HG03342 (cell line): ENCODE measurements at regions not wholly inside any gene's neighbourhood (a gene's known extent, or its start where the extent isn't known, plus 50 kb on each side); places are given as distances from the start of the nearest gene placed in this dataset.
"Not testable (repeated sequence)": the region's sequence is repeated elsewhere in the genome, so short reads cannot be mapped to it uniquely, and the experiment has no call there.

Source experiments
- ATAC-seq: cut with Tn5 transposase; IDR thresholded peaks from one replicate; pipeline ENCODE4 v1.9.1; 2021; ENCODE audit warnings: mild to moderate bottlenecking, moderate library complexity; ENCODE audit not compliant: unreplicated experiment

GRCh38 chr20:6715401-6715941 is 52.0 kb upstream of the BMP2 start:
- ATAC-seq, result no peak

DNA sequence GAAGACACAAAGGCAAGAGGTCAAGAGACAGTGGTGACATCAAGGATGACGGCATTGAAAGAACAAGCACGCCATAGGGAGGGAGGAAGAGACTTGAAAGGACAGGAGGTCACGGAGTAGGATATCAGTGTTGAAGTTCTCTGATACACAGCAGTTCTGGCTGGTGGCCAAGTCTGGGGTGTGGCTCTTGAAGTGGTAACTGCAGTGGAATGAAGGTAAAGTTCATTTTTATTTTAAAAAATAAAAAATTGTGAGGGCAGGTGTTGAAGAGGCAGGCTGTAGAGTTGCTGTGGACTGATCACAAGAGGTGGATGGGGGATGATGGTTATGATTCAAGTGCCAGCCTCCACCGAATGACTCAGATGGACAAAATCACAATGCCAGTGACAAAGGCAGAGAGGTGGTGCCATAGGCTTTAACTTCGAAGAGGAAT is 53.2 kb upstream of the BMP2 start:
- no peak for ATAC-seq

DNA sequence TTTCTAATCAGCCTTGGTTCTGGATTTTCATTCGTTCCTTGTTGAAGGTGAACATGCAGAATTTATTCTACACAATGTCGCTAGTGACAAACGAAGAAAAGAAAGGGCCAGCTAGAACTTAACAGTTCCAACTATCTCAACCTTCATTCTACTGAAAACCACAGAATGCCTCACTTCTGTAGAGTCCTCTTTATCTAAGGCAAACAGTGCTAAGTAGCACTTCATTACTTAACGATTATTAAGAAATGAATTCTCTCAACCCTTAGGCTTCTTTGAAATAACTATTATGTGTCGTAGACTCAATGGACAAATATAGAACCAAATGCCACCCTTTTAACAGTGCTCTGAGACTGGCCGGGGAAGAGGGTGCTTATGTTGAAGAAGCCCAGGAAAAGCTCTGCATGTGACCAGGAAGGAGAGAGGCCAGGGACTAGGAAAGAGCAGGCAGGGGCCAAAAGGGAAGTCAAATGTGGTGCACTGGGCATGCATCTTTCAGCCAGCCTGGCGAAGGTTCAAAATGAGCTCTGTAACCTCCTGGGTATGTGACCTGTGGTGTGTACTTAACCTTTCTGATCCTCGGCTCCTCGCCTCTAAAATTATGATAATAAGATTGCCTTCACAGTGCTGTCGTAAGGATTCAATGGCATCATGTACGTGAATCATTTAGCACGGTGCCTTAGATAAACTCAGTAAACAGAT is 55.4 kb upstream of the BMP2 start:
- no peak for ATAC-seq

- ATAC-seq, result no peak
Observed at GRCh38 chr20:6709910-6710595, 57.4 kb upstream of the BMP2 start.

- no peak for ATAC-seq
Observed at GRCh38 chr20:6708010-6708409, 59.5 kb upstream of the BMP2 start.

DNA sequence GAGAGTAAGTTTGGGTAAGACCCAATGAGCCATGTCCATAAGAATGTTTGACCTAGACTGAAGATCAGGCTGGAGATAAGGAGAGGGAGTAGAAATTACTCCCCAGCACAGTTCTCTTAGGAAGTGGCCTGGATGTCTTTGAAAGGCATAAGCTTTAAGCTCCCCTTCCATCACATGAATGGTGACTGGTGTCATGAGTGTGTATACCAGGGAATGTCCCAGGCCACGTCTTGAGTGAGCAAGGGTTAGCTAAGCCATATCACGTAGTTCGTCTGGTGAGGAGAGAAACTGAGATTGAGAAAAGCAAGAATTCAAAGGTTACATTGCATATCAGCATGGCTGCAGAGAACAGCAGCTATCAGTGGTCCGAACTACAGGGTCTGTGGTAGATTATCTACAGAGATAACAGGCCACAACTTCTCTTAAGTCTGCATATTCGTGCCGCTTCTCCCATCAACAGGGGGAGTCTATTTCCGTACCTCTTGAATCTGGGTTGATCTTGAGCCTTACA is 60.1 kb upstream of the BMP2 start:
- no peak for ATAC-seq

DNA sequence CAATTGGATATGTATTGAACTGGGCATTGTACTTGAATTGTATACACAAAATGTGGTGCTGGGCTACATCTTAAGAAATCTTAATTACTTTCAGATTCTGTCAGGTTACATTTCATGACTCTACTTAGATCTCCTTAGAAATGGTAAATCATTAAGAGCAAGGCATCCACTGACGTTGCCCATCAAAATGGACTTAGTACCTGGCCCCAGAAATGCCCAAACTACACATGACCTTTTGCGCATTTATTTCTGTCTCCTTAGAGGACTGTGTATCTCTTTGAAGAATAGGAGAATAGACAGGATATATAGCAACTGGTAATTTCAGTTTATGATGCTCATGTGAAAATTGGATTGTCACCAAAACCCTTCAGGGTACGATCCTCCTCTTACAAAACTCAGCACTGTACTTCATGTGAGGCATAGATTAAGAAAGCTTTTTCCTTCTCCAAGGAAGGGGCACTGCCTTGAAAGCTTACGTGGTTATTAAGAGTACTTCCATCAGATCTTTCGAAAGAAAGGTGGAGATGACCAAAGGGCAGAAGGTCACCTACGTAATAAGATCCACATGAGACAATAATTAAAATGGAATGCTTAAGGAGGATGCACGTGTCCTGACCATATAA is 61.4 kb upstream of the BMP2 start:
- no peak for ATAC-seq

GRCh38 chr20:6705106-6705766 is 62.2 kb upstream of the BMP2 start:
- ATAC-seq, result no peak

DNA sequence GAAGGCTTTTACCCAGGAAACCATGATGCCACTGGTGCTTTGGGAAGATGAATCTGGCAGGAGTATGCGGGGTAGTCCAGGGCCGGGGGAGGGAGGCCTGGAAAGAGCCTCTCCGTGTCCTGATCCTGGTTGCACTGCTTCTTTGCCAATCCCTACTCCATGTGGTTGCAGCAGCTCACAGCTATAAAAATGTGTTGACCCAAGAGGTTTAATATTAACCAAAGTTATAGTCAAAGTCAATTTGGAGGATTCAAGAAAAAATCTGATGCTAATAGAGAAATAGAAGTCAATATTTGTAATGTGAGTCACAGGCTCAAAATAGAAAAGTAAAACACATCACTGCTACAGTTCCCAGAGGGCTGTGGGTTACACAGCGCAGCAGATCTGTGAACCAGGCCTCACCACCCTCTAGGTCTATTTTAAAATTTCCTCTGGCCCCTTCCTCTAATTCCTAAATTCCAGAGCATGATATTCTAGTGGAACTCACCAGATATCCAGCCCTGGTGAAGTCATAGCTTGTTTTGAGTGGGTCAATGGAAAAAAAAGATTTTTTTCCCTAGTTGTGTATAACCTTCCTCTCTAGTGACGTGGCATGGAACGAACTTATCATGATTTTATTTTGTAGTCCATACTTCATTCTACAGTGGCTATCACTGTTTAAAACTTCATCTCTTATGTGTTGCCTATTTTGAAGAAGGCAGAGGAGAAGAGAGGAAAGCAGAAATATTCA is 63.2 kb upstream of the BMP2 start:
- no peak for ATAC-seq

GRCh38 chr20:6703656-6704055 is 63.8 kb upstream of the BMP2 start:
- no peak for ATAC-seq

DNA sequence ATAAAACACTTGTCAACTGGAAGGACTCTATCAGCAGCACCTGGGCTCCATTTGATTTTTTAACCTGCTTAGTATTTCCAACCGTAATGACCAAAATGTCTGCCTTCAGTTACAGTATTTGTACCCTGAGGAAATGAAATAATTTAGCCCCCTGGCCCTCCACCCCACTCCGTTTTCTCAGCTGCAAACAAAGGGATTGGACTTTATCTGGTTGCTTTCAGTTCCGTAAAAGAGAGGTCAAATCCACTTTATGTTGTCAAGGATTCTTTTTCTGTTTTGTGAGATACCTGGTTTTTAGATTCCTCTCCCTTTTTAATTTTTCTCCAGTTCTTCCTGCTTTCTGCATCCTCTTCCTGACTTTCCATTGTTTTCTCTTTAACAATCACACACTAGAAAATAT is 64.4 kb upstream of the BMP2 start:
- ATAC-seq, result no peak

DNA sequence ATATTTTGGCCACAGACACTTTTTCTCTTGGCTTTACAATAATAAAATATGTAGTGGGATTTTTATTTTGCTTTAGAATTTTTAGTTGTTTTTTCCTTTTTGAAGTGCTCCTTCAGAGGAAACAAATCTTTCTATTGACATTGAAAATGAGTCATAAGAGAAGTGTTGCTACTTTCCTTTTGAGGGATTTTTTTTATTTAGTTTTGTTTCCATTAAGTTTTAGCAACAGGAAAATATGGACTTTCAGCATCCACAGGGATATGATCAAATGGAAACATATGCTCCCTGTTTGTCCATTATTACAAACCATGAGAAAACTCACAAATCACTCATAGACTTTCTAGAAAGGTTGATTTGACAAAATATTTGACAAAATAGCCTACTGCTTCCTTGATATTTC is 65.3 kb upstream of the BMP2 start:
- ATAC-seq, result no peak

DNA sequence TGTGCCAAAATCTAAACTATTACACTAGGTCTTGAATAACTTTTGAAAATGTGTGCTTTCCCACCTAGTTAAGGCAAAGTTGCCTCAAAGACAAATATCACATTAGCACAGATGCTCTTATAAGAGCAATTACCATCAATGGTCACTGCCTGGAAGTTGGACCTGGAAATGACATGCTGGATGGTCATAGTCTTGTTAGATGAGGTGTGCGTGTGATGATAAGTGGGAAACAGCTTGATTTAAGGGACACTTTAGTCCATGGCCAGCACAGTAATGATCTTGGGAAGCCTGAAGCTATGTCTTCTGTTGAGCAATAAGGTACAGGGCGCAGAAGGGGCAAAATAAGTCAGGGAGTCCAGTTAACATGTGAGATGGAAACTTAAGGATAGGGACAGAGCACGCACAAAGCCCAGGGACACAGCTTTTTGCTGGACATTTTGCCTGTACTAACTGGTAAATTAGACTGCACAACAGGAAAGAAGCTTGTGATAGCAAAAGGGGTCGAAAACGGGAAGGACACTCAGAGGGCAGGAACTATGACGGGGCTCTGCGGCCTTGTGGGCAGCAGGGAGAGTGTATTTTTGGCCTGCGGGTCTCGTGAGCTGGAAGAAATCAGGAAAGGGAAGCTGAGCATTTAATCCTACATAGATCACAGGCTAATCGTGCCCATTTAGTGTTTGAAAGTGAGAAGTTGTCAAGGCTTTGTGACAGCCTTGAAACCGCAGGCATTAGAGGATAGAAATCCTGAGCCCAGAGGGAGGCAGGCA is 66.7 kb upstream of the BMP2 start:
- ATAC-seq, result no peak

- no peak for ATAC-seq
Observed at GRCh38 chr20:6699921-6700562, 67.4 kb upstream of the BMP2 start.

- ATAC-seq, result no peak
Observed at GRCh38 chr20:6698723-6699122, 68.8 kb upstream of the BMP2 start.

DNA sequence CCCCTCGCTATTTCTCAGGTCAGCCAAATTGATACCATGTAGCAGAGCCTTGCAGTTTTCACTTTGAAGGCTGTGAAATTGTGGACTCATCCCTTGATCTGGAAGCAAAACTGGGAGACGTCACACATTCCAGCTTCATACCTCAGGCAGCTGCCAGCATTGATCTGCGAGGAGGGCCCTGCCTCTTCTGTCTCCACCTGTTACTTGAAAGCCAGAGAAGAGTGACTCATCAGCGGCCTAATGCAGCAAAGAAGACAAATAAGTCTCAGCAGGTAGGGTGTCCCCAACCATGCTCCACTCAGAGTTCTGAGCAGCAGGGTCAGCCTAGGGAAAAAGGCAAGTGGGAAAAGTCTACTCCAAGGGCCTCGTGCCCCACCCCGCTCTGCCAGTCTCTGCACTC is 69.4 kb upstream of the BMP2 start:
- no peak for ATAC-seq

DNA sequence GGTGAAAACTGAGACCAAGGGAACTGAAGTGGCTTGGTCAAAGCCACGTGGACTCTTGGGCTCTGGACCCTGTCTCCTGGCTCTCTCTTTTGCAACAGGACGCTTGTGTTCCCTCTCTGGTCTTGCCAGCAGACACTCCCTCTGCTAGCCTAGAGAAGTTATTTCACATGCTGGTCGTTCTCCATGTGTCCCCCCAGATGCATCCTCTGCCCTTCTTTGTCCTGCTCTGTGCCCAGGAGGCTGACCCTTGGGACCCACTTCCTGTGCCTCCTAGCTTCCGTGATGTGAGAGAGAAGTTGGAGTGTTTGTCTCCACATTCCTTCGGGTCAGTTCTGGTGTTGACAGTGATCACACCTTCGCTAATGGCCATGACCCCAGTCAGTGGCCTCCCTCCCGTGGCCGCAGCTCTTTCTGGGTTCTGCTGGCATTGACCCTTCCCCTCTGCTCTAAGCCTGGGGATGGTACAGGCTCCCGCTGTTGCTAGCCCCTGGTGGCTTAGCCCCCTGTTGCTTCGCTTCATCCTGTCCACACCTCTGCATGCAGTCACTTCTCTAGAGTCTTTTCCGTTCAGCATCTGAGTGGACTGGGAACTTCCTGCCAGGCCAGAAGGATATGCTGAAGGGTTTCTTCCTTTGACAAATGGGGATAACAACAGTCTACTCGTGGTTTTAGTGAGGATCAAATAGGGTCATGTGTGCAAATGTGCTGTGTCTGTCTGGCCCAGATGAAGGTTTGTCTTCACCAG is 70.1 kb upstream of the BMP2 start:
- ATAC-seq, result no peak

GRCh38 chr20:6696001-6696400 is 71.5 kb upstream of the BMP2 start:
- ATAC-seq, result no peak

DNA sequence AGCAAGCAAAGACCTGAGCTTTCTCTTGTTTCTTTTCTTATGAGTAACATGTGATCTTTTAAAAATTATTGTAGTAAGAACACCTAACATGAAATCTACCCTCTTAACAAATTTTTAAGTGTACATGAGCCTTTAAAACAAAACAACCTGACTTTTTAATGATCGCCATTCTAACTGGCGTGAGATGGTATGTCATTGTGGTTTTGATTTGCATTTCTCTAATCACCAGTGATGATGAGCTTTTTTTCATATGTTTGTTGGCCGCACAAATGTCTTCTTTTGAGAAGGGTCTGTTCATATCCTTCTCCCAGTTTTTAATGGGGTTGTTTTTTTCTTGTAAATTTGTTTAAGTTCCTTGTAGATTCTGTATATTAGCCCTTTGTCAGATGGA is 73.7 kb upstream of the BMP2 start:
- ATAC-seq, result not testable (repeated sequence)
